ENCODE measurements at regions not wholly inside any gene's neighbourhood (a gene's known extent, or its start where the extent isn't known, plus 50 kb on each side); places are given as distances from the start of the nearest gene placed in this dataset.

GRCh38 chr2:49359721-49360406 is 205.5 kb upstream of the FSHR start:
- DNase-seq (ENCODE audit: extremely low spot score), result no peak
- CTCF ChIA-PET, result no interaction called here
- POLR2A ChIA-PET, result no interaction called here
- TF ChIP-seq TARDBP (IDR thresholded peaks at IDR 0.05), result no peak
- no peak for TF ChIP-seq HDGF (IDR thresholded peaks at IDR 0.05; ENCODE audit: borderline replicate concordance)
- no peak for TF ChIP-seq ELF4 (IDR thresholded peaks at IDR 0.05)
- no peak for TF ChIP-seq CTBP1 (IDR thresholded peaks at IDR 0.05; ENCODE audit: borderline replicate concordance)
- TF ChIP-seq PKNOX1 (IDR thresholded peaks at IDR 0.05), result no peak
- TF ChIP-seq NFRKB (IDR thresholded peaks at IDR 0.05), result no peak

- no peak for TF ChIP-seq CTBP1 (IDR thresholded peaks at IDR 0.05; ENCODE audit: borderline replicate concordance)
- no peak for TF ChIP-seq ARNT (IDR thresholded peaks at IDR 0.05)
- ChIA-PET CTCF (no interaction called here), POLR2A (no interaction called here)
- DNase-seq (ENCODE audit: extremely low spot score), result no peak
Measured at GRCh38 chr2:49355611-49356010, 201.3 kb upstream of the FSHR start.

- TF ChIP-seq FOXA1 (IDR thresholded peaks at IDR 0.05), result no peak
- TF ChIP-seq SP1 (IDR thresholded peaks at IDR 0.05), result no peak
- TF ChIP-seq LEF1 (IDR thresholded peaks at IDR 0.05; ENCODE audit: borderline replicate concordance), result no peak
- TF ChIP-seq PKNOX1 (IDR thresholded peaks at IDR 0.05), result no peak
- no peak for TF ChIP-seq ZNF384 (IDR thresholded peaks at IDR 0.05)
- no peak for TF ChIP-seq FOXK2 (IDR thresholded peaks at IDR 0.05)
- no peak for TF ChIP-seq ELF4 (IDR thresholded peaks at IDR 0.05)
- TF ChIP-seq SUZ12 (IDR thresholded peaks at IDR 0.05), result no peak
- no peak for TF ChIP-seq ARNT (IDR thresholded peaks at IDR 0.05)
- TF ChIP-seq CTBP1 (IDR thresholded peaks at IDR 0.05; ENCODE audit: borderline replicate concordance), result no peak
- no peak for TF ChIP-seq TARDBP (IDR thresholded peaks at IDR 0.05)
- no peak for TF ChIP-seq NFRKB (IDR thresholded peaks at IDR 0.05)
- no peak for TF ChIP-seq FOXM1 (IDR thresholded peaks at IDR 0.05; ENCODE audit: borderline replicate concordance)
- no peak for TF ChIP-seq BHLHE40 (IDR thresholded peaks at IDR 0.05; ENCODE audit: borderline replicate concordance)
- TF ChIP-seq HDGF (IDR thresholded peaks at IDR 0.05; ENCODE audit: borderline replicate concordance), result no peak
- no peak for TF ChIP-seq L3MBTL2 (conservative IDR thresholded peaks at IDR 0.05)
- DNase-seq (ENCODE audit: extremely low spot score), result no peak
- POLR2A ChIA-PET, result no interaction called here
- CTCF ChIA-PET, result no interaction called here
Measured at GRCh38 chr2:49351560-49351959, 197.2 kb upstream of the FSHR start.

- no peak for DNase-seq (ENCODE audit: extremely low spot score)
- ChIA-PET POLR2A (no interaction called here), CTCF (interaction anchor here (0.5 kb wide), 1 partner anchor 420 kb away, joined by 3 read pairs; no protein-coding TSS in a partner anchor)
- no peak for TF ChIP-seq PKNOX1 (IDR thresholded peaks at IDR 0.05)
- TF ChIP-seq BHLHE40 (IDR thresholded peaks at IDR 0.05; ENCODE audit: borderline replicate concordance), result no peak
- no peak for TF ChIP-seq CTBP1 (IDR thresholded peaks at IDR 0.05; ENCODE audit: borderline replicate concordance)
- TF ChIP-seq ELF4 (IDR thresholded peaks at IDR 0.05), result no peak
- TF ChIP-seq TARDBP (IDR thresholded peaks at IDR 0.05), result no peak
- no peak for TF ChIP-seq FOXK2 (IDR thresholded peaks at IDR 0.05)
- TF ChIP-seq HDGF (IDR thresholded peaks at IDR 0.05; ENCODE audit: borderline replicate concordance), result no peak
- no peak for TF ChIP-seq ZNF384 (IDR thresholded peaks at IDR 0.05)
- TF ChIP-seq SUZ12 (IDR thresholded peaks at IDR 0.05), result no peak
- no peak for TF ChIP-seq FOXA1 (IDR thresholded peaks at IDR 0.05)
- TF ChIP-seq ARNT (IDR thresholded peaks at IDR 0.05), result no peak
- no peak for TF ChIP-seq L3MBTL2 (conservative IDR thresholded peaks at IDR 0.05)
- TF ChIP-seq LEF1 (IDR thresholded peaks at IDR 0.05; ENCODE audit: borderline replicate concordance), result no peak
- no peak for TF ChIP-seq SP1 (IDR thresholded peaks at IDR 0.05)
- no peak for TF ChIP-seq FOXM1 (IDR thresholded peaks at IDR 0.05; ENCODE audit: borderline replicate concordance)
- TF ChIP-seq NFRKB (IDR thresholded peaks at IDR 0.05), result no peak
Measured at GRCh38 chr2:49343638-49344037, 189.3 kb upstream of the FSHR start.

- CTCF ChIA-PET, result no interaction called here
- POLR2A ChIA-PET, result no interaction called here
- no peak for TF ChIP-seq BHLHE40 (IDR thresholded peaks at IDR 0.05; ENCODE audit: borderline replicate concordance)
- TF ChIP-seq NFRKB (IDR thresholded peaks at IDR 0.05), result no peak
- TF ChIP-seq FOXM1 (IDR thresholded peaks at IDR 0.05; ENCODE audit: borderline replicate concordance), result no peak
- TF ChIP-seq L3MBTL2 (conservative IDR thresholded peaks at IDR 0.05), result no peak
- no peak for TF ChIP-seq SP1 (IDR thresholded peaks at IDR 0.05)
- TF ChIP-seq HDGF (IDR thresholded peaks at IDR 0.05; ENCODE audit: borderline replicate concordance), result no peak
- no peak for TF ChIP-seq FOXK2 (IDR thresholded peaks at IDR 0.05)
- no peak for TF ChIP-seq ZNF384 (IDR thresholded peaks at IDR 0.05)
- TF ChIP-seq TARDBP (IDR thresholded peaks at IDR 0.05), result no peak
- no peak for TF ChIP-seq PKNOX1 (IDR thresholded peaks at IDR 0.05)
- no peak for TF ChIP-seq CTBP1 (IDR thresholded peaks at IDR 0.05; ENCODE audit: borderline replicate concordance)
- no peak for TF ChIP-seq LEF1 (IDR thresholded peaks at IDR 0.05; ENCODE audit: borderline replicate concordance)
- no peak for TF ChIP-seq ELF4 (IDR thresholded peaks at IDR 0.05)
- TF ChIP-seq ARNT (IDR thresholded peaks at IDR 0.05), result no peak
- TF ChIP-seq SUZ12 (IDR thresholded peaks at IDR 0.05), result no peak
- no peak for TF ChIP-seq FOXA1 (IDR thresholded peaks at IDR 0.05)
- DNase-seq (ENCODE audit: extremely low spot score), result no peak
Measured at GRCh38 chr2:49342156-49342555, 187.8 kb upstream of the FSHR start.

GRCh38 chr2:49335546-49335945 is 181.2 kb upstream of the FSHR start:
- no peak for DNase-seq (ENCODE audit: extremely low spot score)
- POLR2A ChIA-PET, result no interaction called here
- CTCF ChIA-PET, result no interaction called here
- TF ChIP-seq HDGF (IDR thresholded peaks at IDR 0.05; ENCODE audit: borderline replicate concordance) (no peak), L3MBTL2 (conservative IDR thresholded peaks at IDR 0.05) (no peak), SP1 (IDR thresholded peaks at IDR 0.05) (no peak), NFRKB (IDR thresholded peaks at IDR 0.05) (no peak), CTBP1 (IDR thresholded peaks at IDR 0.05; ENCODE audit: borderline replicate concordance) (no peak), SUZ12 (IDR thresholded peaks at IDR 0.05) (no peak), FOXA1 (IDR thresholded peaks at IDR 0.05) (no peak), TARDBP (IDR thresholded peaks at IDR 0.05) (no peak), ZNF384 (IDR thresholded peaks at IDR 0.05) (no peak)
